ENCODE measurements at regions not wholly inside any gene's neighbourhood (a gene's known extent, or its start where the extent isn't known, plus 50 kb on each side); places are given as distances from the start of the nearest gene placed in this dataset.

GRCh38 chr5:171705830-171706468 is 79.7 kb upstream of the SMIM23 start:
- intact Hi-C loops (cut with micrococcal nuclease), result no loop called here
- no peak overlapping the region for H3K4me3 ChIP-seq (ENCODE audit: low read length)
- Mint-ChIP-seq H3K9me3 (no peaks in the 10 kb centered on the region), H3K36me3 (no peaks in the 10 kb centered on the region), H3K27ac (no peak overlapping the region), H3K4me1 (no peaks in the 10 kb centered on the region), H3K4me3 (no peak overlapping the region), H3K27me3 (ENCODE audit: low read depth in 2 of 2) (peaks cover 12 to 18% of the 10 kb centered on the region in 2 donors)
- H3K27me3 ChIP-seq (ENCODE audit: control insufficient read depth, insufficient read depth, low read length), result no peaks in the 10 kb centered on the region
- no peaks in the 10 kb centered on the region for H3K4me1 ChIP-seq (ENCODE audit: control insufficient read depth, insufficient read depth, low read length)
- DNase-seq (no peak), ATAC-seq (no peak)
- H3K36me3 ChIP-seq (ENCODE audit: control insufficient read depth, insufficient read depth, low read length), result no peaks in the 10 kb centered on the region
- H3K9me3 ChIP-seq (ENCODE audit: control insufficient read depth, insufficient read depth, low read length), result no peaks in the 10 kb centered on the region
- WGBS (ENCODE audit: insufficient coverage), result 80% methylated on average over 7 of the region's 7 CpGs
- H3K27ac ChIP-seq (ENCODE audit: low read length), result no peak overlapping the region
- no peak for TF ChIP-seq CTCF (IDR thresholded peaks at IDR 0.05)

- ATAC-seq, result no peak
- peaks cover 9 to 18% of the 10 kb centered on the region in 2 donors for H3K27me3 Mint-ChIP-seq (ENCODE audit: low read depth in 2 of 2)
- no peak overlapping the region for H3K27ac Mint-ChIP-seq
- no peaks in the 10 kb centered on the region for H3K9me3 ChIP-seq (ENCODE audit: control insufficient read depth, insufficient read depth, low read length)
- H3K27me3 ChIP-seq (ENCODE audit: control insufficient read depth, insufficient read depth, low read length), result no peaks in the 10 kb centered on the region
- no peaks in the 10 kb centered on the region for H3K36me3 Mint-ChIP-seq
- H3K9me3 Mint-ChIP-seq, result no peaks in the 10 kb centered on the region
- intact Hi-C loops (cut with micrococcal nuclease), result no loop called here
- no peak overlapping the region for H3K4me3 Mint-ChIP-seq
- WGBS (ENCODE audit: insufficient coverage), result 100% methylated on average over 2 of the region's 2 CpGs
- DNase-seq, result no peak
- no peaks in the 10 kb centered on the region for H3K36me3 ChIP-seq (ENCODE audit: control insufficient read depth, insufficient read depth, low read length)
- H3K4me1 Mint-ChIP-seq, result no peaks in the 10 kb centered on the region
- TF ChIP-seq CTCF (IDR thresholded peaks at IDR 0.05), result no peak
- no peak overlapping the region for H3K4me3 ChIP-seq (ENCODE audit: low read length)
- no peak overlapping the region for H3K27ac ChIP-seq (ENCODE audit: low read length)
- no peaks in the 10 kb centered on the region for H3K4me1 ChIP-seq (ENCODE audit: control insufficient read depth, insufficient read depth, low read length)
Measured at GRCh38 chr5:171706736-171707441, 78.7 kb upstream of the SMIM23 start.

- Histone ChIP-seq H3K36me3 (ENCODE audit: control insufficient read depth, insufficient read depth, low read length) (no peaks in the 10 kb centered on the region), H3K9me3 (ENCODE audit: control insufficient read depth, insufficient read depth, low read length) (no peaks in the 10 kb centered on the region), H3K27me3 (ENCODE audit: control insufficient read depth, insufficient read depth, low read length) (no peaks in the 10 kb centered on the region), H3K4me1 (ENCODE audit: control insufficient read depth, insufficient read depth, low read length) (no peaks in the 10 kb centered on the region), H3K4me3 (ENCODE audit: low read length) (no peak overlapping the region), H3K27ac (ENCODE audit: low read length) (no peak overlapping the region)
- intact Hi-C loops (cut with micrococcal nuclease), result no loop called here
- no peak overlapping the region for H3K4me3 Mint-ChIP-seq
- no peaks in the 10 kb centered on the region for H3K9me3 Mint-ChIP-seq
- H3K27me3 Mint-ChIP-seq (ENCODE audit: low read depth in 2 of 2), result peaks cover 9 to 18% of the 10 kb centered on the region in 2 donors
- no peaks in the 10 kb centered on the region for H3K4me1 Mint-ChIP-seq
- DNase-seq, result no peak
- H3K27ac Mint-ChIP-seq, result no peak overlapping the region
- WGBS (ENCODE audit: insufficient coverage), result 76% methylated on average over 1 of the region's 1 CpG
- TF ChIP-seq CTCF (IDR thresholded peaks at IDR 0.05), result no peak
- H3K36me3 Mint-ChIP-seq, result no peaks in the 10 kb centered on the region
- ATAC-seq, result no peak
Measured at GRCh38 chr5:171707442-171707792, 78.2 kb upstream of the SMIM23 start.

- intact Hi-C loops (cut with micrococcal nuclease), result no loop called here
- Mint-ChIP-seq H3K9me3 (no peaks in the 10 kb centered on the region), H3K4me3 (no peak overlapping the region), H3K4me1 (no peaks in the 10 kb centered on the region), H3K36me3 (no peaks in the 10 kb centered on the region), H3K27ac (no peak overlapping the region), H3K27me3 (ENCODE audit: low read depth in 2 of 2) (peaks cover 0 to 6% of the 10 kb centered on the region in 2 donors)
- ATAC-seq (no peak), DNase-seq (no peak)
- H3K27ac ChIP-seq (ENCODE audit: low read length), result no peak overlapping the region
- H3K36me3 ChIP-seq (ENCODE audit: control insufficient read depth, insufficient read depth, low read length), result no peaks in the 10 kb centered on the region
- no peak for TF ChIP-seq CTCF (IDR thresholded peaks at IDR 0.05)
- no peaks in the 10 kb centered on the region for H3K4me1 ChIP-seq (ENCODE audit: control insufficient read depth, insufficient read depth, low read length)
- H3K9me3 ChIP-seq (ENCODE audit: control insufficient read depth, insufficient read depth, low read length), result no peaks in the 10 kb centered on the region
- 95% methylated on average over 5 of the region's 5 CpGs for WGBS (ENCODE audit: insufficient coverage)
- no peak overlapping the region for H3K4me3 ChIP-seq (ENCODE audit: low read length)
- H3K27me3 ChIP-seq (ENCODE audit: control insufficient read depth, insufficient read depth, low read length), result no peaks in the 10 kb centered on the region
Measured at GRCh38 chr5:171709930-171710329, 75.7 kb upstream of the SMIM23 start.
